Ovary (tissue), 3 donors: ENCODE measurements at regions not wholly inside any gene's neighbourhood (a gene's known extent, or its start where the extent isn't known, plus 50 kb on each side); places are given as distances from the start of the nearest gene placed in this dataset.

Source experiments
- CTCF ChIP-seq, 3 donors: fragments of 450-650 bp in 2 of 3; fragments of 200-600 bp in 1 of 3; IDR thresholded peaks; one replicate each; pipeline versions ENCODE4 v1.5.1 to v1.8.0; 2016 to 2022; ENCODE audit warnings: antibody characterized with exemption in 3 of 3, mild to moderate bottlenecking in 1 of 3
- POLR2A ChIP-seq: fragments of 450-650 bp; IDR thresholded peaks from one replicate; pipeline ENCODE4 v1.6.1; 2017; ENCODE audit warnings: antibody characterized with exemption, mild to moderate bottlenecking, moderate library complexity
- donor health status: DM: no; HTN: no; CAD: no.

GRCh38 chr9:129377931-129378661 lies 200.0 kb upstream of the IER5L start:
- TF ChIP-seq CTCF (IDR thresholded peaks at IDR 0.05) (no peak), POLR2A (no peak)
